HFF-Myc (cell line): ENCODE measurements at regions not wholly inside any gene's neighbourhood (a gene's known extent, or its start where the extent isn't known, plus 50 kb on each side); places are given as distances from the start of the nearest gene placed in this dataset.

Source experiments
- DNase-seq: peaks from one replicate; pipeline ENCODE4 v3.0.0-alpha.2; 2011; ENCODE audit warnings: low read depth; ENCODE audit errors: extremely low read depth
- H3K4me3 ChIP-seq: replicated peaks from 2 replicates; pipeline ENCODE4 v1.5.1; 2011; ENCODE audit warnings: low read depth, mild to moderate bottlenecking, control low read depth, low read length
- TF ChIP-seq, protein P1 (sequence below): IDR thresholded peaks from 2 replicates; pipeline ENCODE4 v1.5.1; 2012; ENCODE audit warnings: mild to moderate bottlenecking, low read depth, low read length, control low read depth; ENCODE audit errors: missing control alignments

DNA sequence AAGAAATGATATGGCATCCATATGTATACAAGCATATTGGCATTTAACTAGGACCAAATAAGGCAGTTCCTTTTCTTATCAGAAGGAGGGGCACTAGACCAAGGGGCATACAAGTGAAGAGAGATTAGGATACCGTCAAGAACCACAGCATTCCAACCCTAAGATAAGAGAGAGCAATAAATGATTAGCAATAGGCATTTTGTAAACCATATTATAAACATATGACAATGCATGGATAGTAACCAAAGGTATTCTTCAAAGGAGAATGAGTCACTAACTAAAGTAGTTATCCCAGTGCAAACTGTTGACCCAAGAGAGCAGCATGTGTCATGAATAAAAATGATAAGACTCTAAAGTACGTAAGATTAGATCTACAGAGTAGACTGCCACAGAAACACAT, 500.9 kb upstream of the HTR2A start:
- DNase-seq, result no peak
- no peak overlapping the region for H3K4me3 ChIP-seq
- TF ChIP-seq, protein P1, sequence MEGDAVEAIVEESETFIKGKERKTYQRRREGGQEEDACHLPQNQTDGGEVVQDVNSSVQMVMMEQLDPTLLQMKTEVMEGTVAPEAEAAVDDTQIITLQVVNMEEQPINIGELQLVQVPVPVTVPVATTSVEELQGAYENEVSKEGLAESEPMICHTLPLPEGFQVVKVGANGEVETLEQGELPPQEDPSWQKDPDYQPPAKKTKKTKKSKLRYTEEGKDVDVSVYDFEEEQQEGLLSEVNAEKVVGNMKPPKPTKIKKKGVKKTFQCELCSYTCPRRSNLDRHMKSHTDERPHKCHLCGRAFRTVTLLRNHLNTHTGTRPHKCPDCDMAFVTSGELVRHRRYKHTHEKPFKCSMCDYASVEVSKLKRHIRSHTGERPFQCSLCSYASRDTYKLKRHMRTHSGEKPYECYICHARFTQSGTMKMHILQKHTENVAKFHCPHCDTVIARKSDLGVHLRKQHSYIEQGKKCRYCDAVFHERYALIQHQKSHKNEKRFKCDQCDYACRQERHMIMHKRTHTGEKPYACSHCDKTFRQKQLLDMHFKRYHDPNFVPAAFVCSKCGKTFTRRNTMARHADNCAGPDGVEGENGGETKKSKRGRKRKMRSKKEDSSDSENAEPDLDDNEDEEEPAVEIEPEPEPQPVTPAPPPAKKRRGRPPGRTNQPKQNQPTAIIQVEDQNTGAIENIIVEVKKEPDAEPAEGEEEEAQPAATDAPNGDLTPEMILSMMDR, result no peak

DNA sequence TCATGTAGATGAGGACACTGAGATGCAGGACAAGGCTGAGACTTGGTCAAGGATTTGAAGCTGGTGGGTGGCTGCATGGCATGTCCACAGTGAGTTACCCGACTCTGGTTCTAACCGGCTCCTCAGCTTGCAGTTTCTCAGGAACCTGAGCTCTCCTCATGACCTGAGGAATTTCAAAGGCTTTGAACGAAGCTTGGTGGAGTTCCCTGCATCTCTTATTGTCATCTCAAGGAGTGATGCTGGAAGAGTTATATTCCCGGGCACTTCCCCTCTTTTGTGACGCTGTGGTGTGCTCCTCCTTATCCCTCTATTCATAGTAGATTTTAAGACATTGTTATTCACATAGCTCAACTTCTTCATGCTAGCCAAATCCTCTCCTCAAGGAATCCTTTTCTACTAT, 500.1 kb upstream of the HTR2A start:
- DNase-seq, result no peak
- H3K4me3 ChIP-seq, result no peak overlapping the region
- TF ChIP-seq, protein P1, result no peak

DNA sequence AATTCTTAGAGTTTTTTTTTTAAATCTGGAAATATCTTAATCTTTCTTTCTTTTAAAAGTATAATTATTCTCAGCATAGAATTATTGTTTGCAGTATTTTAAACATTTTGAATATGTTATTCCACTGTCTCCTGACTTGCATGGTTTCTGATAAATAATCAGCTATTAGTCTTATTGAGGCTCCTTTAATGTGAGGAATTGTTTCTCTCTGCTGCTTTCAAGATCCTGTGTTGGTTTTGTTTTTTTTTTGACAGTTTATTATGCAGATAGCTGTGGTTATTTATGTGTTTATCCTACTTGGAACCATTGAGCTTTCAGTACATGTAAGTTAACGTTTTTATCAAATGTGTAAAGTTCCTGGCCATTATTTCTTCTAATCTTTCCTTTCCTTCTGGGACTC, 477.9 kb upstream of the HTR2A start:
- DNase-seq, result no peak
- TF ChIP-seq, protein P1, result no peak
- no peak overlapping the region for H3K4me3 ChIP-seq

DNA sequence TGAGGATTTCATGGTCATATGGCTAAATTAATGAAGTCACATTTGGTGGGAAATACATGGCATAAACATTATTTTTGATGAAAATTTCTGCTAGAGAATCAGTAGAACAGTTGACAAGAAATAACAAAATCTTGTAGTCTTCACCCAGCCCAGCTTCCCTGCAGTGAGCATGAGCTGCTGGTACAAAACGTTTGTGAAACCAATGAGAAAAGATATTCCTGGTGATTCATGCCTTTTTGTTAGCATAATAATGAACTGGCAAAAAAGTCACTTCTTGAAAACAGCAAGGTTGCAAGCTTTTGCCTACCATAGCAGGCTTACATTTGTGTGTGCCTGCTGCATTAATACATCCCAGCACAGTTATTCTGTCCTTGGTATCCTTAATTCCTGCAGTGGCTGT, 475.9 kb upstream of the HTR2A start:
- H3K4me3 ChIP-seq, result no peak overlapping the region
- TF ChIP-seq, protein P1, result no peak
- DNase-seq, result no peak

DNA sequence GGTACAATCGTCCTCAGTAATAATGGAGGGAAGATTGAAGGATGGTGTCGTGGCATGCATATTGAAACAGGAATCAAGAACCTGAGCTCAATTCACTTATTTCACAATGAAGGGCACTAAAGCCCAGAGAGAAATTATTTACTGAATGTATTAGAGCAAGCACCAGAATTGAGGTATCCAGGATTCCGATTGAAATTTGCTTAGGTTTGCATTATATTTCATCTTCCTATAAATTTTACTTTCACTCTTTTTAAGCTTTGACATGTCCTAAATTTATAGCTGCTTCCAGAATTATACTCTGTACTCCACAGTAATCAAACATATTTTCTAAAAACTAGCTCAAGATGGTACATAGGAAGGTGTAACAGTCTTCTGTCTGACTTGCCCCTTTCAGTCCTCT, 454.9 kb upstream of the HTR2A start:
- DNase-seq, result no peak
- H3K4me3 ChIP-seq, result no peak overlapping the region
- TF ChIP-seq, protein P1, result no peak

DNA sequence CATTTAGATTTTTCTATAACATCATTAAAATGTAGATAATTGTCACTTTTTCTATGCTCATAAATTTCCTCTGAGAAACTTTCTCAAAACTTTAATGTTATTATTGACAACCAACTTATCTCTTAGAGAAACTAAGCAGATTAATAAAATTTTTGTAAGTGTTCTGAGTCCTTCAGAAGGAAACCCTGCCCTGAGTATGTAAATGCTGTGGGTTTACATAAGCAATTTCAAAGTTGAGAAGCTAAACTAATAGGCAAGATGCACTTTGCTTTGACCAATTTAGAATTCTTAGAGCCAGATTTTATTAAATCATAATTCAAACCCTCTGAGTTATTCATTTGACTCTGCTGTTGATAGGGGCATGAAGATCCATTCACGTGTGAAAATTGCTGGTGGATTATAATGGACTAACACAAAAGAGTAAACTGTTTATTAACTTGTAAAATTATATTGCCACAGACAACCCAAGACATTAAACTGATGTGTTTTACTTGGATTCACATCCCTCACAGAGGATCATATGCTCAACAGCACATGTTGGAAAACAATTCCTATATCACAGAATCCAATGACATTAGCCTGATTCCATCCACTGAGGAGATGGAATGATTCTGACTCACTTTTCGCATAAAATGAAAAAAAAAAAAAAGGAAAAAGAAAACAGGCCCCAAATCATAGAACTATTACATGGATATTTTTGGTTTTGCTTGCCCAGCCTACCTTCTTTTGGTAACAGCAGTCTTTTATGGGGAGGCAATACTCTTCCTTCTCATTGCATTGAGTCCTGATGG, 453.7 kb upstream of the HTR2A start:
- DNase-seq, result no peak
- H3K4me3 ChIP-seq, result no peak overlapping the region
- TF ChIP-seq, protein P1, result no peak

DNA sequence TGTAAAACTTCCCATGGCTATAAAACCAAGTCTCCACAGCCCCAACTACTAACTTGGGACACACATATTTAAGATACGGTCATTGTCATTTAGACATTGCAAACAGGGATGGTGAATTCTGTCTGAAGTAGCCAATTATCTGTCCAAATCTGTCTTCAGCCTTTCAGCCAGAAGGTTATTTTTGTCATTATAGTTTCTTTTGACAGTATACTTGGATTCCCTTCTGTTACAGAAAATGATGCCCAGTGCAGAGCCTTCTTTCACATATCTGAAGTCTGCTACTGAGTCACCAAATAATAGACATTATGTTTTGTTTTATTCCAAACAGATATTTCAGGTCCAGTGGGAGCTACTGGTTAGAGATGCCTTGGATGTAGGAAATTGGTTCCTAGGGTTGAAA, 452.4 kb upstream of the HTR2A start:
- no peak overlapping the region for H3K4me3 ChIP-seq
- TF ChIP-seq, protein P1, result no peak
- DNase-seq, result no peak
